ENCODE measurements at regions not wholly inside any gene's neighbourhood (a gene's known extent, or its start where the extent isn't known, plus 50 kb on each side); places are given as distances from the start of the nearest gene placed in this dataset.
"Not testable (repeated sequence)": the region's sequence is repeated elsewhere in the genome, so short reads cannot be mapped to it uniquely, and the experiment has no call there.

DNA sequence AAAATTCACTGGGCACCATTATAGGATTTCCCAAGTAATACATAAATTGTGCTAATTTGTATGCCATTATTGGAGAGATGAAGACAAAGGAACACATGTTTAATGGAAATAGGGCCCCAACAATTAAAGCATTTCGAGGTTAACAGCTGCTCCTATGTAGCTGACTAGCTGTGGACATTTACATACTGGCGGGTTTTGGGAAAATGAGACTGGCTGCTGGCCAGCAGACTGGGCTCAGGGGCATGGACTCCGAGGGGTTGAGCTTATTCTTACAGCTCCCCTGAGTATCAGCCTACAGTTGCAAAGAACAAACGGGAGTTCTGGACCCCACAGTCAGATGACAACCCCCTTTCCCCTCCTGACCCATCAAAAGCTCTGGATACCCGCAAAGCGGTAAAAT, 91.9 kb upstream of the MYO3A start:
- H3K4me3 ChIP-seq (ENCODE audit: severe bottlenecking), result no peak overlapping the region
- H3K9me3 ChIP-seq (ENCODE audit: severe bottlenecking), result no peaks in the 10 kb centered on the region
- H3K27me3 ChIP-seq (ENCODE audit: insufficient read depth, poor library complexity, severe bottlenecking), result no peaks in the 10 kb centered on the region
- no peak overlapping the region for H3K27ac ChIP-seq (ENCODE audit: poor library complexity, severe bottlenecking)
- no peaks in the 10 kb centered on the region for H3K36me3 ChIP-seq (ENCODE audit: low read depth)
- no peak for ATAC-seq (ENCODE audit: low read depth)
- no peak for DNase-seq (ENCODE audit: low spot score)
- no peaks in the 10 kb centered on the region for H3K4me1 ChIP-seq (ENCODE audit: insufficient read depth, poor library complexity, severe bottlenecking)
- TF ChIP-seq, protein P1, sequence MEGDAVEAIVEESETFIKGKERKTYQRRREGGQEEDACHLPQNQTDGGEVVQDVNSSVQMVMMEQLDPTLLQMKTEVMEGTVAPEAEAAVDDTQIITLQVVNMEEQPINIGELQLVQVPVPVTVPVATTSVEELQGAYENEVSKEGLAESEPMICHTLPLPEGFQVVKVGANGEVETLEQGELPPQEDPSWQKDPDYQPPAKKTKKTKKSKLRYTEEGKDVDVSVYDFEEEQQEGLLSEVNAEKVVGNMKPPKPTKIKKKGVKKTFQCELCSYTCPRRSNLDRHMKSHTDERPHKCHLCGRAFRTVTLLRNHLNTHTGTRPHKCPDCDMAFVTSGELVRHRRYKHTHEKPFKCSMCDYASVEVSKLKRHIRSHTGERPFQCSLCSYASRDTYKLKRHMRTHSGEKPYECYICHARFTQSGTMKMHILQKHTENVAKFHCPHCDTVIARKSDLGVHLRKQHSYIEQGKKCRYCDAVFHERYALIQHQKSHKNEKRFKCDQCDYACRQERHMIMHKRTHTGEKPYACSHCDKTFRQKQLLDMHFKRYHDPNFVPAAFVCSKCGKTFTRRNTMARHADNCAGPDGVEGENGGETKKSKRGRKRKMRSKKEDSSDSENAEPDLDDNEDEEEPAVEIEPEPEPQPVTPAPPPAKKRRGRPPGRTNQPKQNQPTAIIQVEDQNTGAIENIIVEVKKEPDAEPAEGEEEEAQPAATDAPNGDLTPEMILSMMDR (IDR thresholded peaks at IDR 0.05; ENCODE audit: poor library complexity, severe bottlenecking), result no peak

DNA sequence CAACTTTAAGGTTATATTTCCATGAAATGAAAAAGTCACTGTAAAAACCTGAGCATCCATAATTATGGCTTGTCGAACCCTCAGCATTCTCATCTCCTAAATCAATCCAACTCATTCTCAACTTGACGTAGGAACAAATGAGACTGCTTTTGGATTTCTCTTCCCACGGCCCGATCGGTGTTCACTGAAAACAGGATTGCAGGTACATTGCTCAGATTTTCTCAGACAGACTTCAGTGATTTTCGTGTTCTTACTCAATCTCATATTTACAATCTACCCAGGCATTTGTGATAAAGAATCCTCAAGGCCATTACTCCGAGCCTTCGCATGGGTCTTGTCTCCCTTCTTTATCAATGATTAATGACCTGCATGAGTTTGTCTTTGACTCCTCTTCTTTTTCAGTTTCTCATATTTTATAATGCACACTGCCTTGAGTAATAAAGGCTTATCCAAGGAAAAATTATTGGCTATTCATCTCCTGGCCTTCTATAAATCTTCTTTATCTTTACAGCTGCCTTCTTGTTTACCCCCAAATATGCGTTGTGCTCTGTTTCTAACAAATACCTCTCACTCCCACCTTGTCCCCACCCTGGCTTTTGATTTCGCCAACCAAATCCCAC, 90.4 kb upstream of the MYO3A start:
- no peak for ATAC-seq (ENCODE audit: low read depth)
- no peak overlapping the region for H3K27ac ChIP-seq (ENCODE audit: poor library complexity, severe bottlenecking)

DNA sequence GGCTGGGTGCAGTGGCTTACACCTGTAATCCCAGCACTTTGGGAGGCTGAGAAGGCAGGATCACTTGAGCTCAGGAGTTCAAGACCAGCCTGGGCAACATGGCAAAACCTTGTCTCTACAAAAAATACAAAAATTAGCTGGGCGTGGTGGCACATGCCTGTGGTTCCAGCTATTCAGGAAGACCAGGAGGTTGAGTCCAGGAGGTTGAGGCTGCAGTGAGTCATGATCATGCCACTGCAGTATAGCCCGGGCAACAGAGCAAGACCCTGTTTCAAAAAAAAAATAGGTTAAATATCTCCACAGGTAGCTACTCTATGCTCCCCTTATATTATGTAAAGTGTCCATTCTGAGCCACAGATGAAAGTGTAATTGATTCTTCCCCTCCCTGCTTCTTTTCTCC, 89.3 kb upstream of the MYO3A start:
- not testable (repeated sequence) for H3K36me3 ChIP-seq (ENCODE audit: low read depth); H3K27me3 ChIP-seq (ENCODE audit: insufficient read depth, poor library complexity, severe bottlenecking); H3K9me3 ChIP-seq (ENCODE audit: severe bottlenecking)

More for the DNA sequence above, 90.4 kb upstream of the MYO3A start:
- no peaks in the 10 kb centered on the region for H3K9me3 ChIP-seq (ENCODE audit: severe bottlenecking)
- H3K4me1 ChIP-seq (ENCODE audit: insufficient read depth, poor library complexity, severe bottlenecking), result no peaks in the 10 kb centered on the region
- H3K27me3 ChIP-seq (ENCODE audit: insufficient read depth, poor library complexity, severe bottlenecking), result no peaks in the 10 kb centered on the region
- H3K36me3 ChIP-seq (ENCODE audit: low read depth), result no peaks in the 10 kb centered on the region
- no peak overlapping the region for H3K4me3 ChIP-seq (ENCODE audit: severe bottlenecking)
- TF ChIP-seq, protein P1 (IDR thresholded peaks at IDR 0.05; ENCODE audit: poor library complexity, severe bottlenecking), result no peak
- DNase-seq (ENCODE audit: low spot score), result no peak

DNA sequence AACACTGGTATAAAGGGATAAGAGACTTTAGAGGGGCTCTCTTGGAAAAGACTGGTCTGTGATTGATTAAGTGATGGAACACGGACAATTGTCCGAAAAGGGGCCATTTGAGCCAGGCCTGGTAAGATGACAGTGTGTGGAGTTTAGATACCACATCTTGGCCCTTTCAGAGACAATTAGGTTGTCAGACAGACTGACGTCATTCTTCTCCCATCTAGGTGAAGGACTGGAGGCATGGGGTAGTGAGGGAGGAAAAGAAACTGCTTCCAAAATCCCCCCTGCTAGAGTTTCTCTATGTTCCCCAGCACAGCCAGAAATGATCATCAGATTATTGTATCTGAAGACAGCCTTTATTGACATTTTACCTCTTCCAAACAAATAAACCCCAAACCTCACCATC, 84.8 kb upstream of the MYO3A start:
- no peaks in the 10 kb centered on the region for H3K27me3 ChIP-seq (ENCODE audit: insufficient read depth, poor library complexity, severe bottlenecking)
- no peak overlapping the region for H3K4me3 ChIP-seq (ENCODE audit: severe bottlenecking)
- TF ChIP-seq, protein P1 (IDR thresholded peaks at IDR 0.05; ENCODE audit: poor library complexity, severe bottlenecking), result no peak
- H3K36me3 ChIP-seq (ENCODE audit: low read depth), result no peaks in the 10 kb centered on the region
- H3K9me3 ChIP-seq (ENCODE audit: severe bottlenecking), result no peaks in the 10 kb centered on the region
- DNase-seq (ENCODE audit: low spot score), result no peak
- H3K4me1 ChIP-seq (ENCODE audit: insufficient read depth, poor library complexity, severe bottlenecking), result no peaks in the 10 kb centered on the region
- no peak for ATAC-seq (ENCODE audit: low read depth)
- no peak overlapping the region for H3K27ac ChIP-seq (ENCODE audit: poor library complexity, severe bottlenecking)

More for the DNA sequence above, 89.3 kb upstream of the MYO3A start:
- ATAC-seq (ENCODE audit: low read depth); H3K4me1 ChIP-seq (ENCODE audit: insufficient read depth, poor library complexity, severe bottlenecking); DNase-seq (ENCODE audit: low spot score); H3K27ac ChIP-seq (ENCODE audit: poor library complexity, severe bottlenecking); H3K4me3 ChIP-seq (ENCODE audit: severe bottlenecking): not testable (repeated sequence)

DNA sequence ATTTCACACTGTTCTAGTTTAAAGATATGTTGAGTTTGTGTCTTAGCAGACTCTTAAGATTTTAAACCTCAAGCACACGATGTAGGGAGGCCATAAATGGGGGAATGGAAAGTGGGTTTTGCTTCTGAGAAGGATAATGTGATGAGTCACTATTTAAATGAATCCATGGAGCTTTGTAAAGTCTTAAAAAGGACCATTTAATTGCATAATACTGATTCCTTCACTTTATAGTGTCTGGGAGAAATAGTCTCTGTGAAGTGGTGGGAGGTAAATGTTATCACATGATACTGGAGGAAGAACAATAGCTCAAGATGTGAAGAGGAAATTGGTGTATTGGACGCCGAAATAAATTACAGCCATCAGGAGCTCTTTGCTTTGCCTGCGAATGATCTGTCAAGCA, 84.0 kb upstream of the MYO3A start:
- H3K9me3 ChIP-seq (ENCODE audit: severe bottlenecking), result no peaks in the 10 kb centered on the region
- DNase-seq (ENCODE audit: low spot score), result no peak
- H3K27ac ChIP-seq (ENCODE audit: poor library complexity, severe bottlenecking), result no peak overlapping the region
- no peak for ATAC-seq (ENCODE audit: low read depth)
- H3K27me3 ChIP-seq (ENCODE audit: insufficient read depth, poor library complexity, severe bottlenecking), result no peaks in the 10 kb centered on the region
- H3K36me3 ChIP-seq (ENCODE audit: low read depth), result no peaks in the 10 kb centered on the region
- no peaks in the 10 kb centered on the region for H3K4me1 ChIP-seq (ENCODE audit: insufficient read depth, poor library complexity, severe bottlenecking)
- TF ChIP-seq, protein P1 (IDR thresholded peaks at IDR 0.05; ENCODE audit: poor library complexity, severe bottlenecking), result no peak
- H3K4me3 ChIP-seq (ENCODE audit: severe bottlenecking), result no peak overlapping the region

Measured in RWPE2 (cell line).